Neural crest cell (in vitro differentiated cells): ENCODE measurements at regions not wholly inside any gene's neighbourhood (a gene's known extent, or its start where the extent isn't known, plus 50 kb on each side); places are given as distances from the start of the nearest gene placed in this dataset.

Experiments
- DNase-seq: peaks from one replicate; pipeline ENCODE4 v3.0.0; 2021; ENCODE audit warnings: low read depth, mixed read lengths, low spot score
- H3K27ac Mint-ChIP-seq: one replicate; pipeline ENCODE4 v1.8.0; 2021; ENCODE audit warnings: mild to moderate bottlenecking, mixed read lengths; ENCODE audit not compliant: unreplicated experiment
- H3K27me3 Mint-ChIP-seq: 2 replicates; pipeline ENCODE4 v1.8.0; 2021; ENCODE audit warnings: low read depth, mild to moderate bottlenecking, mixed read lengths
- H3K36me3 Mint-ChIP-seq: 2 replicates; pipeline ENCODE4 v1.8.0; 2021; ENCODE audit warnings: low read depth, mild to moderate bottlenecking, mixed read lengths
- H3K4me1 Mint-ChIP-seq: 2 replicates; pipeline ENCODE4 v1.8.0; 2021; ENCODE audit warnings: mixed read lengths
- H3K4me3 Mint-ChIP-seq: one replicate; pipeline ENCODE4 v1.8.0; 2021; ENCODE audit warnings: mild to moderate bottlenecking, mixed read lengths
- H3K9me3 Mint-ChIP-seq: 2 replicates; pipeline ENCODE4 v1.8.0; 2021; ENCODE audit warnings: mixed read lengths
- CTCF ChIP-seq: fragments of 200-600 bp; sonication (generic); conservative IDR thresholded peaks from 2 replicates; pipeline ENCODE4 v1.5.0; 2021; ENCODE audit warnings: antibody characterized with exemption, mild to moderate bottlenecking
- microRNA-seq: library from miRNA; unstranded; fragments of <30 nt; microRNA quantifications from one replicate; pipeline ENCODE4, GENCODE V29; 2020

- Mint-ChIP-seq H3K27me3 (peaks cover 37% of the 10 kb centered on the region), H3K4me3 (no peak overlapping the region), H3K9me3 (no peaks in the 10 kb centered on the region)
Observed at GRCh38 chr1:209527372-209527771, 56.1 kb upstream of the CAMK1G start.

GRCh38 chr1:209527993-209528717 lies 55.4 kb upstream of the CAMK1G start:
- TF ChIP-seq CTCF, result no peak
- Mint-ChIP-seq H3K4me1 (no peaks in the 10 kb centered on the region), H3K9me3 (no peaks in the 10 kb centered on the region), H3K36me3 (no peaks in the 10 kb centered on the region), H3K27me3 (peaks cover 41% of the 10 kb centered on the region), H3K4me3 (no peak overlapping the region), H3K27ac (no peak overlapping the region)
- DNase-seq, result no peak

More at GRCh38 chr1:209527372-209527771, 56.1 kb upstream of the CAMK1G start:
- no peak for DNase-seq
- no peak for TF ChIP-seq CTCF
- H3K36me3 Mint-ChIP-seq, result no peaks in the 10 kb centered on the region
- no peak overlapping the region for H3K27ac Mint-ChIP-seq
- H3K4me1 Mint-ChIP-seq, result no peaks in the 10 kb centered on the region

GRCh38 chr1:209529233-209529632 lies 54.3 kb upstream of the CAMK1G start:
- DNase-seq, result no peak
- Mint-ChIP-seq H3K36me3 (no peaks in the 10 kb centered on the region), H3K27me3 (peaks cover 50% of the 10 kb centered on the region), H3K9me3 (no peaks in the 10 kb centered on the region), H3K4me3 (no peak overlapping the region), H3K4me1 (no peaks in the 10 kb centered on the region), H3K27ac (no peak overlapping the region)
- TF ChIP-seq CTCF, result no peak

- no peaks in the 10 kb centered on the region for H3K4me1 Mint-ChIP-seq
- H3K9me3 Mint-ChIP-seq, result no peaks in the 10 kb centered on the region
- no peak overlapping the region for H3K27ac Mint-ChIP-seq
- peaks cover 60% of the 10 kb centered on the region for H3K27me3 Mint-ChIP-seq
- no peak for DNase-seq
- H3K36me3 Mint-ChIP-seq, result no peaks in the 10 kb centered on the region
- H3K4me3 Mint-ChIP-seq, result no peak overlapping the region
- no peak for TF ChIP-seq CTCF
Observed at GRCh38 chr1:209531006-209531405, 52.5 kb upstream of the CAMK1G start.

GRCh38 chr1:209531549-209531948 lies 52.0 kb upstream of the CAMK1G start:
- Mint-ChIP-seq H3K4me1 (no peaks in the 10 kb centered on the region), H3K4me3 (no peak overlapping the region), H3K27ac (peak overlapping the region; percentile 2), H3K9me3 (no peaks in the 10 kb centered on the region), H3K36me3 (no peaks in the 10 kb centered on the region), H3K27me3 (peaks cover 63% of the 10 kb centered on the region)
- no peak for DNase-seq
- TF ChIP-seq CTCF, result no peak

Small RNAs in the stretch of these regions (microRNA-seq; reads per million reads assigned to microRNA genes)
- 224 reads per million, percentile 67 among the genes with 10 or more reads in this experiment for gene MIR205
